Activated CD8-positive, alpha-beta memory T cell treated with anti-CD3 and anti-CD28 coated beads for 1 hour (primary cell): ENCODE measurements at regions not wholly inside any gene's neighbourhood (a gene's known extent, or its start where the extent isn't known, plus 50 kb on each side); places are given as distances from the start of the nearest gene placed in this dataset.

Experiments used
- DNase-seq, 2 donors: peaks; one replicate each; pipeline ENCODE4 v3.0.0-alpha.2; 2020; ENCODE audit warnings: low read depth in 1 of 2; ENCODE audit errors: extremely low read depth in 1 of 2

GRCh38 chr2:6326958-6327357, 538.7 kb downstream of the CMPK2 start:
- DNase-seq, result no peak

- DNase-seq, result no peak
Observed at GRCh38 chr2:6336752-6337471, 528.8 kb downstream of the CMPK2 start.

GRCh38 chr2:6337472-6337820, 528.3 kb downstream of the CMPK2 start:
- DNase-seq, result no peak

GRCh38 chr2:6341588-6342129, 524.0 kb downstream of the CMPK2 start:
- DNase-seq, result no peak

GRCh38 chr2:6342273-6342920, 523.3 kb downstream of the CMPK2 start:
- no peak for DNase-seq

GRCh38 chr2:6343076-6343475, 522.6 kb downstream of the CMPK2 start:
- DNase-seq, result no peak

GRCh38 chr2:6352247-6352646, 513.5 kb downstream of the CMPK2 start:
- no peak for DNase-seq

- no peak for DNase-seq
Observed at GRCh38 chr2:6352906-6353515, 512.7 kb downstream of the CMPK2 start.

- no peak for DNase-seq
Observed at GRCh38 chr2:6353669-6354068, 512.0 kb downstream of the CMPK2 start.

GRCh38 chr2:6354546-6354945, 511.2 kb downstream of the CMPK2 start:
- DNase-seq, result no peak

- no peak for DNase-seq
Observed at GRCh38 chr2:6355886-6356761, 509.6 kb downstream of the CMPK2 start.

GRCh38 chr2:6358546-6358945, 507.2 kb downstream of the CMPK2 start:
- DNase-seq, result no peak

- no peak for DNase-seq
Observed at GRCh38 chr2:6358985-6359384, 506.7 kb downstream of the CMPK2 start.

- DNase-seq, result no peak
Observed at GRCh38 chr2:6359964-6360363, 505.7 kb downstream of the CMPK2 start.

- DNase-seq, result no peak
Observed at GRCh38 chr2:6362671-6363450, 502.8 kb downstream of the CMPK2 start.

- DNase-seq, result no peak
Observed at GRCh38 chr2:6368281-6368680, 497.4 kb downstream of the CMPK2 start.

- DNase-seq, result no peak
Observed at GRCh38 chr2:6369266-6369665, 496.4 kb downstream of the CMPK2 start.

GRCh38 chr2:6370753-6371551, 494.8 kb downstream of the CMPK2 start:
- no peak for DNase-seq

- DNase-seq, result no peak
Observed at GRCh38 chr2:6372317-6372901, 493.3 kb downstream of the CMPK2 start.
